Activated CD4-positive, alpha-beta T cell treated with anti-CD3 and anti-CD28 coated beads for 48 hours (primary cell): ENCODE measurements at regions not wholly inside any gene's neighbourhood (a gene's known extent, or its start where the extent isn't known, plus 50 kb on each side); places are given as distances from the start of the nearest gene placed in this dataset.

ENCODE experiments used
- DNase-seq: peaks from one replicate; pipeline ENCODE4 v3.0.0-alpha.2; 2020

DNA sequence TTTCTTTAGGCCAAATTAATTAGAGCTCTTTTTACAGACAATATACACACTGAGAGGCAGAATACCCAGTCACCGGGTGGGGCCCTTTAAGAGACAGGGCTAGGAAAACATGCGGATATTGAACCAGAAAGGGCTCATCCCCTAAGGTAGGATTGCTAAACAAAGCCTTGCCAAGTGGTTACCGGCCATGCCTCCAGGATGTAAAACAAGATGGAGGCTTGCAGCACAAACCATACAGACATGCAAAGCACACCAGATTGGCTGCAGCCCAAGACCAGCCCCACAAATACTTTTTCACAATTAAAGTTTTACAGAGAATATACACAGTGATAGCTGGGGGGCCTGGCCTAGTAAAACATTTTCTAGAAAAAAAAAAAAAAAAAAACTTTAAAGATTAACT is 210.0 kb downstream of the KLHL4 start:
- no peak for DNase-seq

DNA sequence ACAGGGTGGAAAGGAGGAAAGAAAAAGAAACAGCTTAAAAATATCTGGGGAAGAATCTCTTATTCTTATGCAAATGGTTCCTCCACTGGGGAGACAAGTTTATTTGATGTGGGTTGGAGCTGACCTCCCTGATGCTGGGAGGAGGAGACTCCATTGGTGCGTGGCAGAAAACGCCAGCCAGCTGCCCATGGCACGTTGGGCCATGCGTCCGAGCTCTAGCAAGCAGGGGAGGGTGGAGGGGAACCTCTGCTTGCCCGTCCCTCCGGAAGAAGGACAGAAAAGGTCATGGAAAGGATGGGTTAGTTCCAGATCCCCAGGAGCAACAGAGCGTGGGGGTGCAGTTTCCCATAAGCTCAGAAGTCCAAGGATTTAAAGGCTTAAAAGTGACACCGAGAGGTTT is 210.4 kb downstream of the KLHL4 start:
- DNase-seq = no peak

DNA sequence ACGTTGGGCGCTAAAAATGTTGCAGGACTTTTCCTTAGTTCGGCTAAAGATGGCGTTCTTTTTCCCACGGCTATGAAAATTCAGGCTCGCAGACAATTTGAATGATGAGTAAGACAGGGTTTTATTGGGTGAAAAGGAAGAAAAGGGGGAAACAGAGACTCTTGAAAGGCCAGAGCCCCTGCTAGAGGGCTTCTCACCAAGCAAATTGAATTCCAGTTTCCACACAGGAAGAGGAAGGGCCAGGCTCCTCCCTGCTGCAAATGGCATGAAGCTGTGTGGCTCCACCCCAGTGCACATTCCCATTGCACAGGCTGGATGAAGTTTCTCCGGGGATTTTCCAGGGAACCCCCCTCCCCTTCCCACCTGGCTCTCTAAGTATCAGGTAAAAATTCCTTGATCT is 210.9 kb downstream of the KLHL4 start:
- no peak for DNase-seq

DNA sequence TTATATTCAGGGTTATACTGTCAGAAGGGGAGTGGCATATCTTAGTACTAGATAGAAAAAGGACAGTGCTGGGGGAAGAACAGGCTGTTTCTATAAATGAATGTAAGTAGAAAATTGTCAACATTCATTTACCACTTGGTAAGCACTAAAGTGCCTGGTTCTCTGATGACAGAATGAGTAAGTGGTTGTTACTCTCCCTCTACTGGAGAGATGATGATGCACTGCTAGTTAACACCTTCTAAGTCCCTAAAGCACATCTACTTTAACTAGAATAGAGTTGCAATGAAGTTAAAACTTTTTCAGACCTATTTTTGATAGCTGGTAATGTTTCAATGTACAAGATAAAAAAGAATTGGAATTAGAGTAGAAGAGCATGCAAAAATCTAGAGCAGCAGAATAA is 214.5 kb downstream of the KLHL4 start:
- DNase-seq = no peak

DNA sequence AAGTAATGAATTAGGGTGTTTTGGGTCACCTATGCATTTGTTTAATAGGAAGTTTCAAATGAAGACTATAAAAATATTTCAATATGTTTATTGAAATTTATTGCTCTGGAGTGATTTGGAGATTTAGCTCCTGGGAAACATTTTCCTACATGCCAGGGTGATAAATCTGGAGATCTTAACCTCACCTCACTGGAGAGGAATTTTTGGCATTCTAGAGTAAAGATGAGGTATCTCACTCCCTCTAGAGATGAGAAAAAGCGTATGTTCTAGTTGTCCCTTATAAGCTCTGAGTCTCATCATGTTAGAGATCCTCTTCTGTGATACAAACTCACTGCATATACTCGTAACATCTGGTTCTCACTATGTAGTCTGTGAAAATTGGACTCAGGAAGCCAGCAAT is 219.0 kb downstream of the KLHL4 start:
- no peak for DNase-seq

DNA sequence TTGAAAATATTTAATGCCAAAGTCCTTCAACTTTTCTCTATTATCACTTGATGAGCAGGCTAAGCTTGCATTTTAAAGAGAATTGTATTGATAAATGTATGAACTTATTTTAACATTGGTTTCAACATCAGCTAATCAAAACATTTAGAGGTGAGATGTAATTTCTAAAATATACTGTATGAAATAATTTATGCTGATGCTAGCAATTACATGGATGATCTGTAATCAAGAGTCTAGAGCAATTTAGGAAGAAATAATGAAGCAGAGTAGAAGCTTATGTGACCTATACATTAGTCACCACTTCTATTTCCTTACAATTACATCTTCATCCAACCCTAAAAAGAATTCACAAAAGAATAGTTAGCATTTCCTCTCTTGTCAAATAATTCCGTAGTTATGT is 226.8 kb downstream of the KLHL4 start:
- DNase-seq = no peak

DNA sequence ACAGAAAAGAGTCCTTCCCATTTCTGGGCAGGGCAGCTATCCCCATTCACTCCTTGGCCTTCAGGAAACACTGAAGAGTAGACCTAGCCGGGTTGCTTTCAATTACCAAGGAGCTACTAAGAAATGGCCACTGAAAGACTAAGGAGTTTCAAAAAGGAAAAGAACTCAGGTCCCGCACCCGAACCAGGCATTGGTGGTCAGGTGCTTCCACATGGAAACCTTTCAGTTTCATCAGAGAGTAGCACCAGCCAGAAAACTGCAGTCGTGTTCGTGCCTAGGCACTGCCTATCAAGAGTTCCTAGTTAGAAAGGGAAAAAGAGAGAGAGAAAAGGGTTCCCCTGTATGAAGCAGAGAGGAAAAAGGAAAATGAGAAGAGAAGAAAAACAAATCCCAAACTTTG is 237.9 kb downstream of the KLHL4 start:
- no peak for DNase-seq

DNA sequence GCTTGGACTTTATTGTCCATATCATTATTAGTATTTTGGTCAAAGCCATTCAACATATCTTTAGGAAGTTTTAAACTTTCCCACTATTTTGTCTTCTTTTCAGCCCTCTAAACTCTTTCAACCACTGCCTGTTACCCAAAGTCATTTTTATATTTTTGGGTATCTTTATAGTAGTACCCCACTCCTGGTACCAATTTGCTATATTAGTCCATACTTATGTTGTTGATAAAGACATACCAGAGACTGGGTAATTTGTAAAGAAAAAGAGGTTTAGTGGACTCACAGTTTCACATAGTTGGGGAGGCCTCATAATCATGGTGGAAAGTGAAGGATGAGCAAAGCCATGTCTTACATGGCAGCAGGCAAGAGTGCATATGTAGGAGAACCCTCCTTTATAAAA is 271.4 kb downstream of the KLHL4 start:
- DNase-seq = no peak

DNA sequence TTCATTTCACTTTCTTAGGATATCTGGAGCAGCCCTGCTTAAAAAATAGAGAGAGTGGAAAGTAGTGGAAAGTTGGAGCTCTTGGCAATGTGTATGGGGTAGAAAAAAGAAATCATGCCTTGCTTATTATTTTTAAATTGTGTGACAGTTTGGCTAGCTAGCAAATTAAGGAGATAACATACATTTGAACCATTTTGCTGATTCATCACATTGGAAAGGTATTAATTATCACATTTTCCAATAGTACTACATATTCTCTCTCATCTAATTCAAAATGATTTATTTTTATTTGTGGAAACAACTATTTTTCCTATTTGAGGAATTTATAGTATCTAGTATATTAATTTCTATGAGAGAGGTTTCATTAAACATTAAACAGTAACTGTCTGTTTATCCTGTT is 280.4 kb downstream of the KLHL4 start:
- no peak for DNase-seq

DNA sequence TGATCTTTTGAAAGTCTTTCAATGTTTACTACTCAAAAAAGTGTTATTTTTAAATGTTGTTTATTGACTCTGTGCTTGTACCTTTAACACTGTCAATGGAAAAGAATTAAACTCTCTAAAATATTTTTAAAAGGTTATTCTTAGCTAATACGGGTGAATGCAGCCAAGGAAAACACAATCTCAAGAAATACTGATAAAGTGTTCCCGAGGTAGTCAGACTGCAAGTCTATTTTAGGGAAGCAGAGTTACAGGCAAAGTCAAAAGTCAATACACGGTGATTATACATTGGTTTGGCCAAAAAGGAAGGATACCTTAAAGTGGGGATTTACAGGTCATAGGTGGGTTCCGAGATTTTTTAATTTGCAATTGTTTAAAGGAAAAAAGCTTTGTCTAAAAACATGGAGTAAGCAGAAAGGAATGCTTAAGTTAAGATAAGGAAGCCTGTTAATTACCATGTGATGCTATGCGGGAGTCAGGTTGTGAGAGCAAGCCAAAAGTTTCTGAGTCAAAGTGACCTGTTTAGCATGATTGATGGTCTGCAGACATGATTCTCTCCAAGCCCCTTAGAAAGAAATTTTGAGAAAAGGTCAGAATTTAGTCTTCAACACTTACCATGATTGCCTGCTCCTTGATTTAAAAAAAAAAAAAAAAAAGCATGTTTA is 288.4 kb downstream of the KLHL4 start:
- DNase-seq = no peak

DNA sequence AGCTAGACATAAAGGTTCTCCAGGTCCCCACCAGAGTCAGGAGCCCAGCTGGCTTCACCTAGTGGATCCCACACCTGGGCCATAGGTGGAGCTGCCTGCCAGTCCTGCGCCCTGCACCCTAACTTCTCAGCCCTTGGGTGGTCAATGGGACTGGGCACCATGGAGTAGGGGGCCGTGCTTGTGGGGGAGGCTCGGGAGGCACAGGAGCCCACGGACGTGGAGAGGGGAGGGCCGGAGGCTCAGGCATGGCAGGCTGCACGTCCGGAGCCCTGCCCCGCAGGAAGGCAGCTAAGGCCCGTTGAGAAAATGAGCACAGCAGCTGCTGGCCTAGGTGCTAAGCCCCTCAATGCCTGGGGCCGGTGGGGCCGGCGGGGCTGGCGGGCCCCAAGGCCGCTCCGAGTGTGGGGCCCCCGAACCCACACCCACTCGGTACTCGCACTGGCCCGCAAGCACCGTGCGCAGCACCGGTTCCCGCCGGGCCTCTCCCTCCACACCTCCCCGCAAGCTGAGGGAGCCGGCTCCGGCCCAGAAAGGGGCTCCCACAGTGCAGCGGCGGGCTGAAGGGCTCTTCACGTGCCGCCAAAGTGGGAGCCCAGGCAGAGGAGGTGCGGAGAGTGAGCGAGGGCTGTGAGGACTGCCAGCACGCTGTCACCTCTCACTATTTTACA is 291.1 kb downstream of the KLHL4 start:
- no peak for DNase-seq

DNA sequence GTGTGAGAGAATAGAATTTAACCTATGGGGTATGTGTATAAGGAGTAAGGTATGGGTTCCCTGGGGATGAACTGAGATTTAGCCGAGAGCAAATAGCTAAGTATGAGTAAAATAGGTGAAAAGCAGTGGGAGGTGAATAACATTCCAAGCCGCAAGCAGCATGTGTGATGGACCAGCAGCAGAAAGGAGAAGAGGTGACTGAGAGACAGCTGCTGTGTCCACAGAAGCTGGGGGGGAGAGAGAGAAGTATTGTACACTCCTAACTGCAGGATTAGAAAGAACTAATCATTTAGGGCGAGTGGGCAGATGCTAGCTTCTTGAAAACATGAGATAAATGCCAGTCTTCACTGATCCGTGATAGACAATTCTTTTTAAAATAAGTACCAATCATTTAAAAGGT is 296.0 kb downstream of the KLHL4 start:
- no peak for DNase-seq

DNA sequence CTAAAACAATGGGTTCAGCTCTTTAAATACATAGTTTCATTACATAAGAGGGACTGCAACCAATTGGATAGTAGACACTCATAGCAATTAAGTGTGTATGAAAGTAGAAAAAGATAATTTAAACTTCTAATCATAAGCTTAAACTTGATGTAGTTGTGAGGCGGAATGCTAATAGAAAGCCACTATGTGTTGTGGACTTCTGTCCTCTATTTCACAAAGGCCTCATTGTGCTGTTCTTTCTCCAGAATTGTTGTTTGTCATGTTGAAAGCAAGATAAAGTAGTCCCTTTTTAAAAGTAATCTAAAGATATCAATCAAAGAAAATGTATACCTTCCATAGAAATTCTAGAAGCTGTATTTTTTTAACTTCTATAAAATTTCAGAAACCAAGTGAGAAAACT is 329.4 kb downstream of the KLHL4 start:
- DNase-seq = no peak

DNA sequence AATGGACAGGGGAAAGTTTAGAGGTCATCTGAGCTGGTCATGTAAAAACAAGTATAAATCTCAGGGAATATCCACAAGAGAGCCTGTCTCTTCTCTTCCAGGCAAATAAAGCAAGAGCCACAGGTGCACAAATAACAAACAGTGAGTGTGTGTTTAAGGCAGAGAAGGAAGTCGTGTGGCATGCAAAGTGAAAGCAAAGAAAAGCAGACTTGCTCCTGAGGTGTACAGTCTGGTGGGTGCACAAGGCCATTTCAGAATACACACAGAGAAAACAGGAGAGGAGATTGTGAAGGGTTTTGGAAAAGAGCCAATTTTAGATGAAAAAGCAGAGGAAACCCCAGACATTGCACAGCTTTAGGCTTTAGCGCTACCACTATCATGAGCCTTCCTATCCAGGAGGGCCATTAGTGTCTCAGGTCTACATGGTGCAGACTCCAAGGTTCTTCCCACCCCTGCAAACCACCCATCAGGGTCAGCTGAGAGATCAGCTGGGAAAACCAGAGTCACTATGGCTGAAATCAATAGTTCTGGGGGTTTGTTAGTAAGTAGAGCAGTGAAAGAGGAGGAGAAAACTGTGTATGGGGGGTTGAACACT is 355.8 kb downstream of the KLHL4 start:
- DNase-seq = no peak

DNA sequence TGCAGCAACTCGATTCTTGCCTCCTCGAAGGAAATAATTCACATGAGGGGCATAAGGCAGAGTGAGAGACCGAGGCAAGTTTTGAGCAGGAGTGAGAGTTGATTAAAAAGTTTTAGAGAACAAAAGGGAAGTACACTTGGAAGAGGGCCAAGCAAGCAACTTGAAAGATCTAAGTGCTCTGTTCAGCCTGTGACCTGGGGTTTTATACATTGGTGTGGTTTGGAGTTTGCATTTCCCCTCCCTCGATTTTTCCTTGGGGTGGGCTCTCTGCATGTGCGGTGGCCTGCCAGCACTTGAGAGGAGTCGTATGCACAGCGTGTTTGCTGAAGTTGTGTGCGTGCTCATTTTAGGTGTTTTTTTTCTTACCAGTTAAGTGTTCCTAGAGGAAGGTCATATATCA is 356.4 kb downstream of the KLHL4 start:
- DNase-seq = no peak

DNA sequence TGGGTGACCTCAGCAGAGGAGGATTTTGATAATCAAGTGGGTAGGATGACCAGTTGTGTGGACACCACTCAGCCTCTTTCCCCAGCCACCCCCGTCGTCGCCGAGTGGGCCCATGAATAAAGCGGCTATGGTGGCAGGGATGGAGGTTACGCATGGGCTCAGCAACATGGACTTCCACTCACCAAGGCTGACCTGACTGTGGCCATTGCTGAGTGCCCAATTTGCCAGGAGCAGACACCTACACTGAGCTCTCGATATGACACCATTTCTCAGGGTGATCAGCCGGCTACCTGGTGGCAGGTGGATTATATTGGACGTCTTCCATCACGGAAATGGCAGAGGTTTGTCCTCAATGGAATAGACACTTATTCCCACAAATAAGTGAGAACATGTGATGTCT is 361.3 kb downstream of the KLHL4 start:
- DNase-seq = no peak

DNA sequence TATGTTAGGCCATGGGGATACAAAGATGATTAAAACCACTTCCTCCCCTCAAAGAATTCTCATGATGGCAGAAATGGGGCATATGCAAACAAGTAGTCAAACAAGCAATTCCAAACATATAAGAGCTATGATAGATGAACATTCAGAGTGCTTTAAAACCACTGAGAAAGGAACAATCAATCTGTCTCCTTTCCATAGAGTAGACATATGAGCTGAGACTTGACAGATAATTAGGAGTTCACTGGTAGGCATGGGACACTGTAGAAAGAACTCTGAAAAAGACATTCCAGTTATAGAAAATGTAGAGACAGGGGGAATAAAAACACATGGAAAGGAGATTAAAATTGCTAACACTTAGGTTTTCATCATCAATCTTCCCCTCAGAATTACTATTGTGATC is 372.8 kb downstream of the KLHL4 start:
- no peak for DNase-seq

DNA sequence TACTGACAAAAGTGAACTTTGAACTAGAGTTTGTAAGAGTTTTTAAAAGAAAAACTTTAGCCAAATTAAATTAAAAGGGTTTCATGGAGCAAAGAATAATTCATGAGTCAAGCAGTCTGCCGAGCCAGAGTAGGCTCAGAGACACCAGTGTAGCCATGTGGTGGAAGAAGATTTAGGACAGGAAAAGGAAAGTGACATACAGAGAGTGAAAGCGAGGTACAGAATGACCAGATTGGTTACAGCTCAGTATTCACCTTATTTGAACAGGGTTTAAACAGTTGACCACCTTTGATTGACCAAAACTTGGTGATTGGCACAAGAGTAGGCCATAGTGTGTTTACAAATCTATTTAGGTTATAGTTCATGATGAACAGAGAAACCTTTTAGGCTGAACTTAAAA is 377.8 kb downstream of the KLHL4 start:
- no peak for DNase-seq

DNA sequence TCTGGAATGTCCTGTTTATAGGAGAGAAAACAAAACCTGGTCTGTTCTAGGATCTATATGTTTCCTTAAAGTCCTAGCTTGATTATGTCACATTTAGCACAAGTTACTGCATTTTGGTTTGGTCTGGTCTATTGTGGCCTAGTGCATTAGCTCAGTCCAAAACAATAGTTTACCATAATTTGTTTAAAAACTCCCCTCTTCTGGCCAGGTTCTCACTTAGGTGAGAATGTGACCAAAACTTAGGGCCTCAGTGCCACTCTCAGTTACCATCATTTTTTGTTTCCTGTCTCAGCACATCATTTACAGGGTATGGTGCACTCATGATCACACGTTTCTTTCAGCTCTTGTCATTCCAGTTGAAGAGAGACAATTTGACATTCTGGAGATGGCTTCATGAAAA is 378.5 kb downstream of the KLHL4 start:
- DNase-seq = no peak

DNA sequence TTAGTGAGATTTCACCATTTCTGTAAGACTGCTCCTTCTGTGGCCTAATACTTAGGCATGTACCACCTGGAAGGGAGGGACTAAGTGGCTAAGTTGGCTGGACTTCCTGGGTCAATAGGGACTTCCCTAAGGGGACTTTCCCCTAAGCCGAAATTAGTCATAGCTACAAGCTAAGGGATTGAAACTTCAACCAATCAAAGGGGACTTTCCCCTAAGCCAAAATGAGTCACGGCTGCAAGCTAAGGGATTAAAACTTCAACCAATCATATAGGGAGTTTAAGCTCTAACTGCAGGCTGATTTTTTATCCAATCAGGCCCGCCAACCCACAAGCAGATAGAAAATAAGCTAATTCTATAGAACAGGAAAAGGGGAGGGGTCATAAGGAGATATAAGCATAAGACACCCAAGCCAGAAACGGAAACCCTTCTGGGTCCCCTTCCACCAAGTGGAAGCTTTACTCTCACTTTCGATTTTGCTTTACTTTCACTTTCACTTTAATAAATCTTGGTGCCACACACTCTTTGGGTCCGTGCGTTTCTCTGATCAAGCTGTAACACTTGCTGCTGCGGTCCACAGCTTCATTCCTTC is 382.8 kb downstream of the KLHL4 start:
- peak; percentile 6 for DNase-seq

DNA sequence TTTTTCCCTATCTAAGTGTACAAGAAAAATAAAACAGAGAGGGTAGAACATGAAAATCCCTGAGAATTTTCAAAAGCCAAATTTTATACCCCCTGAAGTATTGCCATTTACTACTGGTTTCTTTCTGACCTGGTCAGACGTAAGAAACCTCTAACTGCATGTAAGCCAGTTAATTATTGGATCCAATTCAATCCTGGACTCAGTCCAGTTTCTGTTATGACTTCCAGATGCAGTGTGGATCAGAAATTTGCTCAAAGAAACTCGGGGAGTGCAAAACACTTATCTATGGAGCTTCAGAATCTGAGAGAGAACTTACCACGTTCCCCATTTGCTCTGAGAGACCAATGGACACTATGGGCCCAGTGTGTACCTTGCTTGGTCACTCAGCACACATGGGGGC is 383.5 kb downstream of the KLHL4 start:
- DNase-seq = no peak

DNA sequence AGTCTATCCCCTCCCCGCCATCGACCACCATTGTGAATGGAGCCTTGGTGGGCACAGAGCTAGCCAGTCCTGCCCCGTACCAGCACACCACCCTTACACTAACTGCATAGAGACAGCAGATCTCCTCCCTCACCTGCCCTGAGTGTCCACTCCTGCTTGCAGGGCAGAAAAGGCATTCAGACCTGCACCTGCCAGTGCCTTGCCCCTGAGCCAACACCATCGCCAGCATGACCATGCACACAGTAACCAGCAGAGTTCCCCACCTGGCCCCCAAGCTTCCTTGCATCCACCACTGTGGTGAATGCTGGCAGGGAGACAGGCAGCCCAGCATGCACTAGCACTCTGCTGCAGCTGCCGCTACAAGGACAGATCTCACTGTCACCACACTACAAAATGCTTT is 397.1 kb downstream of the KLHL4 start:
- no peak for DNase-seq

DNA sequence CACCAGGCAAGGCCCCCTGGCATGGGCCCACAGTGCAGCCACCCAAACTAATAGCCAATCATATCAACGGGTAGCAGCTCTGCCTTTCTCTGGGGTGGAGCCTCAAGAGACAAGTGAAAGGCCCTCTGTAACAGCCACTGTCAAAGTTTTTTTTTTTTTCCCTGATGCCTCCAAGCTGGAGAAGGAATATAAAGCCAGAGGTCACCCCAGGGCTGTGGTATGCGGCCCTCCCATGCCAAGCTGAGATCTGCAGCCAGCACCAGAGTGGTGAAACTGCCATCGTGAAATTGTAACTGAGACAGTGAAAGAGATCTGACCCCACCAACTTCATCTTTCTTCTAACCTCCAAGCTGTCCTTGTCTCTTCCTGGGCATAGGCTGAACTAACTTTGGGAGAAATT is 407.0 kb downstream of the KLHL4 start:
- DNase-seq = no peak

DNA sequence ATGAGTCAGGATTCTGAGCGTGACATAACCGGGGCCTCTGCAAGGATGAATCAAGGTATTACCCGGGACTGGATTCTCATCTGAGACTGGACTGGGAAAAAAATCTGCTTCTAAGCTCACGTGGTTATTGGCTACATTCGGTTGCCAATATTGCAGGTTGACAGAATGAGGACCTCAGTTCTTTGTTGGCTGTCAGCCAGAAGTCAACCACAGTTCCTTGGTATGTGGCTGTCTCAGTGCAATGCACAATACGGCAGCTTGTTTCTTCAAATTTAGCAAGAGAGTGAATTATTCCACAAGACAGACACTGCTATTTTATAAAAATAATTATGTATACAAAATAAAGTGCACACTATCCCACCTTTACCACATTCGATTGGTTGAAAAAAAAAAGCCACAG is 424.2 kb downstream of the KLHL4 start:
- DNase-seq = no peak

DNA sequence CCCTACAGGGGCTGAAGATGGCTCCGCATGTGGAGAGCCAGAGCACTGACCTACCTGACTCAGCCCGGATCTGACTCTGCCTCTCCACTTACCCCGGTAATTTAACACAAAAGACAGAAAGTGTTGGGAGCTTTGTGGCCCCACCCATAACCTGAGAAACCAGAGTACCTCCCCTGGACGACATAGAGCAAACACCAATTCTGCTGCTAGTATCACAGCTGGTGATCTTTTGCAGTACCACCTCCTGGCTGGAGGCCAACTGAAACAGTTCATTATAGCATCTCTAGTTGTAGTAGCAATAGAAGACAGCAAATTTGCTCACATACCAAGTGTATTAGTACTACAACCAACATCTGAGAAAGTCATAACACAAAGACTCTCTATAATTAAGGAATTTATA is 443.9 kb downstream of the KLHL4 start:
- no peak for DNase-seq
